ENCODE measurements at regions not wholly inside any gene's neighbourhood (a gene's known extent, or its start where the extent isn't known, plus 50 kb on each side); places are given as distances from the start of the nearest gene placed in this dataset.
"Not testable (repeated sequence)": the region's sequence is repeated elsewhere in the genome, so short reads cannot be mapped to it uniquely, and the experiment has no call there.

DNA sequence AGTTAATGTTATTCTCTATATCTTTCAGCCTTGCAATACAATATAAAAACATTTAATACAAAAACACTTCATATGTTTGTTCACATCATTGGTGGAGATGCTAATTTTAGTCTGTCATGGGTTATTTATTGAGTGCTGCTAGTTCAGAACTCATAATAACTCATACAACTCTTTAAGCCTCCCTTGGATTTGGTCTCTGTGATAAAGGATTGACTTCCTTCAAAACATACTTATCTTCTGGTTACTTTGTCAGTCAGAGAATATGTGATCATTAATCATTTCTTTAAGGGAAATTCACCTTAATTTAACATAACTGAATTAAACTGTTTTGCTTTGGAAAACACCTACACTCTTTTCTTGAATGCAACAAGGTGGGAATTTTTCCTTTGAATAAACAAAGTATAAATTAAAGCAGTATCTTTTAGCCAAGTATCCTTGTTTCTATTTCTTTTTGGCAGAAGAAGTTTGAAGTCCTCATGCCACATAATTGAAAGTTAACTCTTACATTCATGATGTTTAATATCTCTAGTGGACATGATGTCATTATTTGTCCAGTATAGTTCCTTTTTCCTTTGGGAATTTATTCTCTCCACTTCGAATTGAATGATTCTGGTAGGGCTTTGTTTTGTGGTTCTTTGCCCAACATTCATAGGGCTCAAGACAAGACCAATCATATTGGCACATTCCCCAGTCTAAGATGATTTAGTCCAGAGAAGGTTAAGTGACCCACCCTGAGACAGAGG, 133.2 kb upstream of the CENPW start:
- no peak for DNase-seq

DNA sequence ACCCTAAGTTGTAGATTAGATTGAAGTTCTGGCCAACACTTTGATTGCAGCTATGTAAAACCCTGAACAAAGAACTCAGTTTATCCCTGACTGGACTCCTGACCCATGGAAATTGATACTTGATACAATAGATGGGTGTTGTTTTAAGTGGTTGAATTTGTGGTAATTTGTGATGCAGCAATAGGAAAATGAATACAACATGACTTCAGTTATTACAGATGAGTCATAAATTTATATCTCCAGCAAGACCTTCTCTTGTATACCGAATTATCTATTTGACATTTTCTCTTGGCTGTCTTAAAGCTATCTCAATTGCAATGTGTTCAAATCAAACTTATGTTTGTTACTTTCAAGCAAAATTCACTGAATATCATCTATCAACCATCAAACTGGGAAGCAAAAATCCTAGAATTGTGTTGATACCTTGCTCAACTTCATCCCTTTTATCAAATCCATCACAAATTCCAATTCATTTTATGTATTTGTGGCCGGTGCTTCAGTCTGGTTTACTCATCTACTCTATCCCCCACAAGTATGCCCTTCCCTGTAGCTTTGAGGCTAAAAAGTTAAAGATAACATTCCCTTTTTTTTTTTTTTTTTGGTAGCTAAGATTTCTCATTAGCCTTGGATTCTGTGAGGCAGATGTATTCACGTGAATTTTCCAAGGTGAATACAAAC, 129.4 kb upstream of the CENPW start:
- DNase-seq, result no peak

DNA sequence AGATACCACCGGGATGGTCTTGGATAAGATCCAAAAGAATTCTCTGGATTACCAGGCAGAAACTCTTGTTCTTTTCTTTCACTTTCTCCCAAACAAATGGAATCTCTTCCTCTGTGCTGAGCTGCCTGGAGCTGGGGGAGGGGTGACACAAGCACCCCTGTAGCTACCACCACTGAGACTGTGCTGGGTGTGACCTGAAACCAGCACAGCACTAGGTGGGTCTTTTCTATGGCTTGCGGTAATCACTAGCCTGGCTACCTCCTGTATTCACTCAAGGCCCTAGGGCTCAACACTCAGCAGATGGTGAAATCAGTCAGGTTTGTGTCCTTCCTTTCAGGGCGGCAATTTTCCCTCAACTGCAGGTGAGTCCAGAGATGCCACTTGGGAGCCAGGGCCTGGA, 122.4 kb upstream of the CENPW start:
- no peak for DNase-seq

DNA sequence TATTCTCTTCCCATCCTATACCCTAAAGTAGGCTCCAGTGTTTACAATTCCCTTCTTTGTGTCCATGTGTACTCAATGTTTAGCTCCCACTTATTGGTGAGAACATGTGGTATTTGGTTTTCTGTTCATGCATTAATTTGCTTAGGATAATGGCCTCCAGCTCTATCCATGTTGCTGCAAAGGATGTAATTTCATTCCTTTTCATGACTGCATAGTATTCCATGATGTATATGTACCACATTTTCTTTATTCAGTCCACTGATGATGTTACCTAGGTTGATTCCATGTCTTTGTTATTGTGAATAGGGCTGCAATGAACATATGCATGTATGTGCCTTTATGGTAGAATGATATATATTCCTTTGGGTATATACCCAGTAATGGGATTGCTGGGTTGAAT, 119.0 kb upstream of the CENPW start:
- DNase-seq, result not testable (repeated sequence)

DNA sequence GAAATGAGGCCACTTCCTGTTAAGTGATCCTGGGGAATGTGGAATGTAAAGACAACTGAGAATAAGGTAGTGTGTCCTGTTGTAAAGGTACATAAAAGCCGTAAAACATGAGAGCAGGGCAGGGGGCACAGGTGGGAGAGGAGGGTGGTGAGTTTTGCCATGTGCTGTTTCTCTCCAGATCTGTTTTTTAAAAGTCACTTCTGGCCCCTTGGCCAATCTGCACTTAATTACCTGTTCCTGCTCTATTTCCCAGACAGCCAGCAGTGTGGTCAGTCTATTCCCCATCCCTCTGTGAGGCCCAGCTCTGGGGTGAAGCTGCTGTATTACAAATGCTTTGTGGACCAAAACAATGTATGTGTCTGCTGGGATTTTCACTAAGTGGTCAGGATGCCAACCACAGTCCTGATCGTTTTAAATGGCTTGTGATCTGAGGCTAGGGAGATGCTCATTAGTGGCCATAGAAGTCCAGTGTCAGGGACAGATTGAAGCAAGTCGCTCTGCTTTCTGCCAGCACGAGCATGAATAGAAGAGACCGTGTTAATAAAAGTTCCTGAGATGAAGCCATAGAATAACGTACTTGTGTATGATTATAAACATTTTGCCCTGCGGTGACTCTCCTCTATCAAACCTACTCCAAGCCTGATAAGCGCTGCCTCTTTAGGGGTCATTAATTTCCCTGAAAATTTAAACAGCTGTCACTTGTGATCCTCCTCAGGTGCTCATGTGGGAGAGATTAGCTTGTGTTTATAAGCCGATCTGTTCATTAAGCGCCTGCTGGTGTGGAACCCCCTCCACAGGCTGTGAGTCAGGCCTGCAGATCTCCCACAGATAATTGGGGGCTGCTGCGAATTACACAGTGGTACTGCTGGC, 111.8 kb upstream of the CENPW start:
- DNase-seq, result peak; percentile 91

DNA sequence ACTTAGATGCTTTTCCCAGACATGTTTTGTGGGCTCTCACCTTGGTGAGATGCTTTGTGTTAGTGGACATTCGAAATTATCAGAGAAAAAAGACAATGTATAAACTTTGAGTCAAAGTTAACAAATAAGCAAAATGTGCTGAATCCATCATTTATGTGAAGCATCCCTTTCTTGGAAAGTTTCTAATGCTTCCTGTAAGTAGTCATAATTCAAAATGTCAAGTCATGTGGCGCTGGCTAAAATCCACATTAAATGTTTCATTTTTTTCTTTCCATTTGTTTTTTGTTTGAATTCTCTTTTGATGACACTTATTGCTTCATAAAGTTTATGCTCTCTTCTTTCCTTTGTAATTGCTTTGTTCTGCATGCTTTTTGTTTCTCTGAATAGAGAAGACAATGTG, 107.2 kb upstream of the CENPW start:
- no peak for DNase-seq

DNA sequence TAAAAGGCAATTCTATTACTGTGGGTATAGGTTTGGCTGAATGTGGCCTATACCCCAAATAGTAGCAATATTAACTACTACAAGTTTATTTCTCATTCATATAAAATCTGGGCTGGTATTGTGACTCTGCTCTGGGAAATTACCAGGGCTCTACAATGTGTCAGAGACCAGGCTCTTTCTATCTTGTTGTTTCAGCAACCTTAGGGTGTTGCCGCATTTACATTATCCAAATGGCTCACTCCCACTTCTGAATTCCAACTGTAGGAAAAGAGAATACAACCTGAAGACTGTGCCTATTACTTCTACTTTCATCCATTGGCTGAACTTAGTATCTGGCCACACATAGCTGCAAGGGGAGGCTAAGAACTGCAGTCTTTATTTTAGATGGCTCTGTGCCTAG, 106.7 kb upstream of the CENPW start:
- DNase-seq, result no peak

DNA sequence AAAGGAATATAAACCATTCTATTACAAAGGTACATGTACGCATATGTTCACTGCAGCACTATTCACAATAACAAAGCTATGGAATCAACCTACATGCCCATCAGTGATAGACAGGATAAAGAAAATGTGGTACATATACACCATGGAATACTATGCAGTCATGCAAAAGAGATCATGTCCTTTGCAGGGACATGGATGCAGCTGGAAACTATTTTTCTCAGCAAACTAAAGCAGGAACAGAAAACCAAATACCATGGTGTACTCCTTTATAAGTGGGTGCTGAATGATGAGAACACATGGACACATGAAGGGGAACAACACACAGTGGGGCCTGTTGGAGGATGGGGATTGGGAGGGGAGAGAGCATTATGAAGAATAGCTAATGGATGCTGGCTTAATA, 104.6 kb upstream of the CENPW start:
- DNase-seq, result no peak

DNA sequence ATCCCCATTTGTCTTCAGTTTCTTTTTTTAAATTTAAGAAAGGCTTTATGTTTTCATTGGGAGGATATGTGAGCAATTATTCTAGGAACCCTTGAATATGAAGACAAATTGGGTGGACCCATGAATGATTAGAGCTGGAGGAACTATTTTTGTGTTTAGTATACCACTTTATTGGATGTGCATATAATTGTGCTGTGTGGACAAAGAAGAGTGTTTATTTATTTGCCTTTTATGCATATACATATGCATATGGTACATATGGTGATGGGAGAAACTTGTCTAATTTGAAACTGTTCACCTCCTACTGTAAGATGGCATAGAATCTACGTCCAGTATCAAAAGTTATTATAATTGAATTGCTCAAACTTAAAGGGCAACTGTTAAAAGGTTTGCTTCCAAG, 94.8 kb upstream of the CENPW start:
- DNase-seq, result no peak

DNA sequence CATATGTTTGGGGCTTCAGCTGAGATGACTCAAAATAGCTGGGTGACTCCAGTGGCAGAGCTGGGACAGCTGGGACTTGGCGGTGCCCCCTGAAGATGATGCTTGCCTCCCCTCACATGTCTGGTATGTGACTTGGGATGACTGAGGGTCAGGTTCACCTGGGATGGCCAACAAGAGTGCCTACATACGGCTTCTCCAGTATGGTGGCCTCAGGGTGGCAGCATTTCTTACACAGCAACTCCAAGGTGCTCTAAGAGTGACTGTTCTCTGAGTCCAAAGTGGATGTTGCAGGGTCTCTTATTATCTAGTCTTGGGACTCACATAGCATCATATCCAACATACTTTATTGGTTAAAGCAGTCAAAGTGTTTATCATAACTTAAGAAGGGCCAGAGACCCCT, 87.8 kb upstream of the CENPW start:
- DNase-seq, result no peak

DNA sequence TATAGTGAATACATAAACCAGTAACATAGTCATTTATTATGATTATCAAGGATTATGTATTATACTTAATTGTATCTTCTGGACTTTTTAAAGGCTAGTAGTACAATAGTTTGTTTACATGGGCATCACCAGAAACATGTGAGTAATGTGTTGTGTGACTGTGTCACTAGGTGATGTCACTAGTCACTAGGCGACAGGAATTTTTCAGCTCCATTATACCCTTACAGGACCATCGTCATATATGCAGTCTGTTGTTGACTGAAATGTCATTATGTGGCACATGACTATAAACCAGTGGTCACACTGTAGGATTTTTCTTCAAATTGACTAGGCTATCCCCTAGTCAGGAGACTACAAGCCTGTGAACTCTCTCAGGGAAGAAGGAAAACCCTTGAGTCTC, 86.5 kb upstream of the CENPW start:
- no peak for DNase-seq

DNA sequence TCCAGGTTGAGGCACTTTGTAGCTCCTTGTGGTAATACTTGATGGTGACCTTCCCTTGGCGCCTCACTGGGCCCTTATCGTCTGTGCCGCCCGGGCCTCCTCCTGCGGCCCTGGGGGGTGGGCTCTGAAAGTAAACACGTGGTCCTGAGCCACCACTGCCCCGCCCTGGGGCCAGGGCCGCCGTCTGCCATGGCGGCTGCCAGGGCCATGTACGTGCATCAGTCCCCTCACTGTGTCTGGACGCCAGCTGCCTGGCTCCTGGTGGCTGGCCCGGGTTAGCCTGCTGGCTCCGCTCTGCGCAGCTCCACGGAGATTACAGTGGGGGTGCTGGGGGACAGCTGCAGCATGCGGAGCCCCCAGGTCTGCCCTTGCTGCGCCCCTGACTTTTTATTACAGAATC, 81.8 kb upstream of the CENPW start:
- no peak for DNase-seq

DNA sequence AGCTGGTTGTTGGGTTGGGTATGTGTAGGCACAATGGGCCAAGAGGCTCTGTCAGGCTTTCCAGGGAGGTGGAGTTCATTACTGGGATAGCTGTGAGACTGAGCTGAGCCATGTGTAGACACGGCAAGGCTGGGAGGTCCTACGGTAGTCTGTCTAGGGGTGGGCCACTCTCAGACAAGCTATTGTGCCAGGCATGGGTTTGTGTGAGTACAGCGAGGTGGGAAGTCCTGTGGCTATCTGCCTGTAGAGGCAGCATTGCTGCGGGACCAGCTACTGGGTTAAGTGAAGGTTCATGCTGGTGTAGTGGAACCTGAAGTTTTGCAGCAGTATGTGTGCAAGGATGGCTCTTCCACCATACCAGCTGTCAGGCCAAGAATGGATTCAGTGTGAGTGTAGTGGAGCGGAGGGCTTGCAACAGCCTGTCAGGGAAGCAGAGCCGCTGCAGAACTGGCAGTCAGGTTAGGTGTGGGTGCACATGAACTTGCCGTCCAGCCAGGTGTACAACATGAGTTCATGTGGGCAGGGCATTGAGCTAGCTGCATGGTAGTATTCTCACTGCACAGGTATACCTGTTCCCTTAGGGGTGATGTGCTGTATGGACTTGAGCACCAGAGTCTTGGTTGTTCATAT, 78.0 kb upstream of the CENPW start:
- DNase-seq, result no peak

DNA sequence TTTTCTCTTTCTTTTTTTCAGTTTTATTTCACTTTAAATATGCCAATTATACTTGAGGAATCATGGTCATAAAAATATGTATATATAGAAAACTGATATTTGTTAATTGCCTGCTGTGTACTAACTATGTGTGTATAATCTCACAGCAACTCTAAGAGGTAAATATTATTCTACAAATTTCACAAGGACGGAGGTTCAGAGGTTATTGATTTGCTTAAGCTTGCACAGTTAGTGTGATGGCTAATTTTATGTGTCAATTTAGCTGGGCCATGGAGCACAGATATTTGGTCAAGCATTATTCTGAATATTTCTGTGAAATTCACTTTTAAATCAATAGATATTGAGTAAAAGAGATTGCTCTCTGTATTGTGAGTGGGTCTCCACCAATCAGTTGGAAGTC, 75.7 kb upstream of the CENPW start:
- no peak for DNase-seq

DNA sequence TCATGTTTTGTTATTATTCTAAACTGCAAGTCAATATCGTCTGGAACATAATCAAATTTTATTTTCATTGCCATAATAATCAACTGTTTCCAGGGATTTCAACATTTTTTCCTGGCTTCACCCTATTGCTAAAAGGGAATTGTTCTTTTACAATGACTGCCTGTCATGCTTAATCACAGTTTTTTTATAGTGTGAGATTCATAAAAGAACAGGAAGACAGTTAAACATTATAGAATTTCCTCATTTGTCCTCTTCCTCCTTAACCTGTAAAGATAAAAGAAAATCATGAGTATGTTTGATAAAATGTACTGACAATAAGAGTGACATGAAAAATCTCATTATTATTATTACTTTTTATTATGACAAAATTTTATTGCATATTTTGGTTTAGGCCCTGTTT, 73.3 kb upstream of the CENPW start:
- DNase-seq, result no peak

DNA sequence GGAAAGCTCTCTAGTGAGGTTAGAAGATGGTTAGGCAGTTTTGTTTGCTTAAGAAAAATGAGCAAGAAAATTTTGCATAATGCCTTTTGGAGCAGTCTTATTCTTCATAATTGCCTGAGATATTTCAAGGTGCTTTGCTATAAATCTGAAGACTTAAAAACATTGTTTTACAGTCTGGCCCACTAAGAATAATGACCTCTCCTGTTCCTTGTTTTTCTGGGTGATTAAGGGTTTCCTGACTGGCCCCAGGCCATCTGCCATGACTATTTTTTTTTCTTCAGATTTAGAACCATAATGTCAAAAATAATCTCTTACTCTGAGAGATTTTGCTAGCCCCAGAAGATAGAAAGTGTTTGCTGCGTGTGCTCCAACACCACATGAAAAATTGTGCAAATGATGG, 72.3 kb upstream of the CENPW start:
- DNase-seq, result no peak

DNA sequence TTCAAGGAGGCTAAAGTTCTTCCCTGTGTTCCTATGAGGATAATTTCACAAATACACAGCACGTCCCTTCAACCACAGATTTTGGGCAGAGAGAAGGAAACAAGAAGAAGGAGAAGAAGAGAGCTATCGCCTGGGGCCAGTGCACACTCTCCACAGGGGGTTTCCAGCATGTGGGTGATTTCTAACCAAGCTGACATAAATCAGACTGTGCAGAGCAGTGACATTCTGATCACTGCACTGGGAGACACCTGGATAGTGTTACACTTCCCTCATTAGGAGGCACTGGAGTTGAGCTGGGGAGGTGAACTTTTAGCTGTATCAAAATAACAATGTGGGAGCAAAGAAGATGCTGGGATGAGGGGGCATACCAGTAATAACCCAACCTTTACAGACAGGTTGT, 71.8 kb upstream of the CENPW start:
- no peak for DNase-seq

DNA sequence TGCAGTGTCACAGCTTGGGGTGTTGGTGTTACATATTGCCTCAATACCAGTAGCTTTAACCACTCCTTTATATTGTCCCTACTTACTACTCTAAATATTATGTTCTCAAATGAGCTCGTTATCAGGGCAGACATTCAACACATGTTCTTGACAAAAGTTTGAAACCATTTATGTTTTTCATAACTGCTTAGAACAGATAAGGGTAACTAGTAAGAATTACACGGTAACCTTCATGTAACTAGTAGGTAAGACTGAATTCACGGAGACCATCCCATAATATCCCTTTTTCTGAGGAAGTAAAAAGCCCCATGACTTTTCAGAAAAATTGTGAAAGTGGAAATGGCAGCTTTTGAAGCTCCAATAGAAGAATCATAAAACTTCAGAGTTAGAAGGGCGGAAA, 59.6 kb upstream of the CENPW start:
- DNase-seq, result no peak

DNA sequence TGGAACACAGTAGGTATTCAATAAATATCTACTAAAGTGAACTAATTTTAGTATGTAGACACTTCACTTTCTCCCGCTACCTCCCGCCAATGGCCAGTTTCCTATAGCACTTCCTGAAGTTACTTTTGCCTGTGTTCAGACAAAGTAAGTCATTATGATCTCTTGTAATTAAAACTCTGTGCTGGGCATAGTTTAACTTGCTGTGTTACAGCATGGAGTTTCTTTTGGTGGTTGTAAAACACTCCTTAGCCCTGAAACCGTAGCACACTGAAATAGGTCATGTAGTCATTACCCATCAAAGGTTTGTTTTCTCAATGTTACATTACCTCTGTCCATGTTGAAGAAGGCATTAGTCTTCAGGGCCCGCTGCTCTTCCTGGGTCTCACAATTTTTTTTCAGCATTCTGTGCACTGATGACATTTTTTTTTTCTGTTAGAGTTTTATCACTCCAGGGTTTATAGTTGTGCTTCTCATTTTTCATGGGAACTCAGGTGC, 54.0 kb upstream of the CENPW start:
- DNase-seq, result no peak

Data from NCI-H2029 treated with DMSO at 0.1 percent for 48 hours (cell line).